GM23248 (cell line): ENCODE measurements at regions not wholly inside any gene's neighbourhood (a gene's known extent, or its start where the extent isn't known, plus 50 kb on each side); places are given as distances from the start of the nearest gene placed in this dataset.

Experiments
- EZH2 ChIP-seq: fragments of 200-600 bp; sonication (generic); IDR thresholded peaks from 2 replicates; pipeline ENCODE4 v1.6.1; 2018; ENCODE audit warnings: antibody characterized with exemption, mild to moderate bottlenecking; ENCODE audit not compliant: insufficient read depth, poor library complexity, severe bottlenecking
- EZH2phosphoT487 ChIP-seq: fragments of 200-600 bp; sonication (generic); IDR thresholded peaks from 2 replicates; pipeline ENCODE4 v1.6.1; 2018; ENCODE audit warnings: antibody characterized with exemption, moderate library complexity, mild to moderate bottlenecking, low read depth; ENCODE audit not compliant: insufficient read depth

DNA sequence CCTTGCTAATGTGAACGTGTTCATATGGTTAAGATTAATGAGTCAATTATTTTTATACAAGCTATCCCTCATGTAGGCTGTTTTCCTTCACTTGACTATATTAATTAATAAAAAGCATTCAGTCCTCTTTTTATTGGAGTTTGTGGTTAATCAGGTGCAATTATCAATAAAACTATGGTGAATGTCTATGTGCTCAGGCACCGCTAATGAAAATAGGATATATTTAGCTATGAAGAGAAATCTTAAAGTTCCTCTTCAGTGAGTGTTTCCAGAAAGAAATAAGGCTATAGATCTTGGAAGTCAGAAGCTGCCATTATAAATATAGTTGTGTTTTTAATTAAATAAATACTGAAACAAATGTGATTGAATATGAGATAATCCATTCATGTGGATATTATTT lies 422.1 kb downstream of the DMAC1 start:
- TF ChIP-seq EZH2 (no peak), EZH2phosphoT487 (no peak)
